ENCODE measurements at regions not wholly inside any gene's neighbourhood (a gene's known extent, or its start where the extent isn't known, plus 50 kb on each side); places are given as distances from the start of the nearest gene placed in this dataset.

- TF ChIP-seq EZH2 (IDR thresholded peaks at IDR 0.05; ENCODE audit: insufficient read depth, poor library complexity, severe bottlenecking) (no peak), EZH2phosphoT487 (IDR thresholded peaks at IDR 0.05; ENCODE audit: insufficient read depth, low read depth) (no peak)
Measured at GRCh38 chr18:43812627-43813026, 535.3 kb upstream of the SYT4 start.
